Panc1 (cell line): ENCODE measurements at regions not wholly inside any gene's neighbourhood (a gene's known extent, or its start where the extent isn't known, plus 50 kb on each side); places are given as distances from the start of the nearest gene placed in this dataset.

ENCODE experiments used
- ATAC-seq: fragments of 200-7000 bp; cut with Tn5 transposase; 2 replicates; pipeline ENCODE4 v1.9.1; 2020; ENCODE audit warnings: mild to moderate bottlenecking, moderate library complexity
- BruUV-seq: library from RNA; stranded (reverse); fragments of 400-500 nt; replicated peaks from 2 replicates; lab custom pipeline; 2021; lab: Mats Ljungman, UMichigan
- CTCF ChIA-PET: fragments of 300-600 bp; sonication (Branson Sonifier 250); formaldehyde crosslinking; loops from one replicate; lab custom pipeline; 2022; ENCODE audit warnings: antibody characterized with exemption; lab: Charles Lee
- POLR2A ChIA-PET: fragments of 300-600 bp; sonication (Branson Sonifier 250); formaldehyde crosslinking; loops from one replicate; lab custom pipeline; 2022; ENCODE audit warnings: antibody characterized with exemption; lab: Charles Lee
- DNase-seq: peaks from one replicate; pipeline ENCODE4 v3.0.0-alpha.2; 2010; ENCODE audit warnings: low read depth, low spot score
- H3K27ac ChIP-seq: 2 replicates; pipeline ENCODE4 v1.5.1; 2011; ENCODE audit warnings: mild to moderate bottlenecking, low read length, inconsistent platforms
- H3K27me3 ChIP-seq: fragments of 200-500 bp; sonication (Bioruptor generic); 2 replicates; pipeline ENCODE4 v1.6.0; 2014; ENCODE audit warnings: low read length, inconsistent platforms; ENCODE audit not compliant: control insufficient read depth, insufficient read depth
- H3K36me3 ChIP-seq: fragments of 200-500 bp; sonication (Bioruptor generic); 2 replicates; pipeline ENCODE4 v1.5.1; 2014; ENCODE audit warnings: inconsistent platforms, mild to moderate bottlenecking, low read length, moderate library complexity; ENCODE audit not compliant: control insufficient read depth, insufficient read depth
- H3K4me1 ChIP-seq: 2 replicates; pipeline ENCODE4 v1.5.1; 2011; ENCODE audit warnings: inconsistent platforms, mild to moderate bottlenecking, low read length, moderate library complexity; ENCODE audit not compliant: control insufficient read depth, insufficient read depth
- H3K4me3 ChIP-seq, 2 experiments: 2 replicates each; pipeline ENCODE4 v1.5.1; 2011 to 2012; ENCODE audit warnings: low read depth in 2 of 2, low read length in 2 of 2, mild to moderate bottlenecking in 2 of 2, inconsistent platforms in 1 of 2, moderate library complexity in 1 of 2
- H3K9me3 ChIP-seq: fragments of 200-500 bp; sonication (Bioruptor generic); 2 replicates; pipeline ENCODE4 v1.5.1; 2014; ENCODE audit warnings: low read depth, mild to moderate bottlenecking, inconsistent platforms, low read length, moderate library complexity; ENCODE audit not compliant: control insufficient read depth, insufficient read depth
- POLR2AphosphoS5 ChIP-seq: IDR thresholded peaks from 2 replicates; pipeline ENCODE4 v1.6.1; 2012; ENCODE audit warnings: mild to moderate bottlenecking, low read depth, low read length, moderate library complexity
- SIN3A ChIP-seq: IDR thresholded peaks from 2 replicates; pipeline ENCODE4 v1.6.1; 2012; ENCODE audit warnings: low read depth, mild to moderate bottlenecking, low read length, moderate library complexity, borderline replicate concordance; ENCODE audit not compliant: insufficient read depth
- TCF7L2 ChIP-seq: IDR thresholded peaks from 2 replicates; pipeline ENCODE4 v1.6.1; 2011; ENCODE audit warnings: mild to moderate bottlenecking, low read depth, low read length, inconsistent platforms
- in situ Hi-C: cut with HindIII; loops from 2 replicates; pipeline ENCODE4 v1.10.0; 2016; ENCODE audit warnings: low sequenced_read_pairs, low pct_unique_long_range_greater_than_20kb
- intact Hi-C: fragments of 100-400 bp; cut with micrococcal nuclease; formaldehyde crosslinking; loops from one replicate; pipeline ENCODE4 v1.10.0; 2022; ENCODE audit not compliant: unreplicated experiment
- TF ChIP-seq, protein P1 (sequence below), 2 experiments: IDR thresholded peaks; 2 replicates each; pipeline ENCODE4 v1.6.1; 2011 to 2012; ENCODE audit warnings: low read depth in 2 of 2, control low read depth in 1 of 2, low read length in 1 of 2, mild to moderate bottlenecking in 1 of 2, moderate library complexity in 1 of 2; ENCODE audit not compliant: insufficient read depth in 1 of 2
- TF ChIP-seq, protein P2 (sequence below): fragments of 450-650 bp; IDR thresholded peaks from 2 replicates; pipeline ENCODE4 v1.5.1; 2017; ENCODE audit warnings: mild to moderate bottlenecking

DNA sequence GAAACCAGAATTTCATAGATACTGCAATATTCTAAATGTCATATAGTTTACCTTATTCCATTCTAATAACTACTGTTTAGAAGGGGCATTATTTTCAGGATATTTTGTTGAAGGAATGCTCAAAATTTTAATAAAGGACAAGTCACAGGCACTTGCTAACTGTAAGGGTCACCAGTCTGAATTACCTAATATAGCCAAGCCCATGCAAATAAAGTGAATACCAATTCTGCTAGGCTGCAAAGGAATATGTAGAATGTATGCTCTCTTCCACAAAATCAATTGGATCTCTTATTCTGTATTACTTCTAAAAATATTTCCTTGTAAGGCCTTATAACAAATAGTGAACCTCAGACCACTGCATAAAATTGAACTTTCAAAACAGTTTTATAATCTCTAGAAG, 52.3 kb upstream of the FAT4 start:
- intact Hi-C loops (no loop called here), in situ Hi-C loops (no loop called here)
- no peak overlapping the region for H3K27ac ChIP-seq
- ChIA-PET CTCF (no interaction called here), POLR2A (no interaction called here)
- H3K36me3 ChIP-seq, result no peaks in the 10 kb centered on the region
- no TSS peak for BruUV-seq
- H3K4me1 ChIP-seq, result no peaks in the 10 kb centered on the region
- DNase-seq, result no peak
- no peak for ATAC-seq
- TF ChIP-seq TCF7L2, result no peak
- TF ChIP-seq, protein P1, sequence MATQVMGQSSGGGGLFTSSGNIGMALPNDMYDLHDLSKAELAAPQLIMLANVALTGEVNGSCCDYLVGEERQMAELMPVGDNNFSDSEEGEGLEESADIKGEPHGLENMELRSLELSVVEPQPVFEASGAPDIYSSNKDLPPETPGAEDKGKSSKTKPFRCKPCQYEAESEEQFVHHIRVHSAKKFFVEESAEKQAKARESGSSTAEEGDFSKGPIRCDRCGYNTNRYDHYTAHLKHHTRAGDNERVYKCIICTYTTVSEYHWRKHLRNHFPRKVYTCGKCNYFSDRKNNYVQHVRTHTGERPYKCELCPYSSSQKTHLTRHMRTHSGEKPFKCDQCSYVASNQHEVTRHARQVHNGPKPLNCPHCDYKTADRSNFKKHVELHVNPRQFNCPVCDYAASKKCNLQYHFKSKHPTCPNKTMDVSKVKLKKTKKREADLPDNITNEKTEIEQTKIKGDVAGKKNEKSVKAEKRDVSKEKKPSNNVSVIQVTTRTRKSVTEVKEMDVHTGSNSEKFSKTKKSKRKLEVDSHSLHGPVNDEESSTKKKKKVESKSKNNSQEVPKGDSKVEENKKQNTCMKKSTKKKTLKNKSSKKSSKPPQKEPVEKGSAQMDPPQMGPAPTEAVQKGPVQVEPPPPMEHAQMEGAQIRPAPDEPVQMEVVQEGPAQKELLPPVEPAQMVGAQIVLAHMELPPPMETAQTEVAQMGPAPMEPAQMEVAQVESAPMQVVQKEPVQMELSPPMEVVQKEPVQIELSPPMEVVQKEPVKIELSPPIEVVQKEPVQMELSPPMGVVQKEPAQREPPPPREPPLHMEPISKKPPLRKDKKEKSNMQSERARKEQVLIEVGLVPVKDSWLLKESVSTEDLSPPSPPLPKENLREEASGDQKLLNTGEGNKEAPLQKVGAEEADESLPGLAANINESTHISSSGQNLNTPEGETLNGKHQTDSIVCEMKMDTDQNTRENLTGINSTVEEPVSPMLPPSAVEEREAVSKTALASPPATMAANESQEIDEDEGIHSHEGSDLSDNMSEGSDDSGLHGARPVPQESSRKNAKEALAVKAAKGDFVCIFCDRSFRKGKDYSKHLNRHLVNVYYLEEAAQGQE (IDR thresholded peaks at IDR 0.05; ENCODE audit: insufficient read depth in 1 of 2, low read depth in 2 of 2, low read length in 1 of 2), result no peak
- H3K9me3 ChIP-seq, result no peaks in the 10 kb centered on the region
- H3K27me3 ChIP-seq, result no peaks in the 10 kb centered on the region
- H3K4me3 ChIP-seq, result no peak overlapping the region

DNA sequence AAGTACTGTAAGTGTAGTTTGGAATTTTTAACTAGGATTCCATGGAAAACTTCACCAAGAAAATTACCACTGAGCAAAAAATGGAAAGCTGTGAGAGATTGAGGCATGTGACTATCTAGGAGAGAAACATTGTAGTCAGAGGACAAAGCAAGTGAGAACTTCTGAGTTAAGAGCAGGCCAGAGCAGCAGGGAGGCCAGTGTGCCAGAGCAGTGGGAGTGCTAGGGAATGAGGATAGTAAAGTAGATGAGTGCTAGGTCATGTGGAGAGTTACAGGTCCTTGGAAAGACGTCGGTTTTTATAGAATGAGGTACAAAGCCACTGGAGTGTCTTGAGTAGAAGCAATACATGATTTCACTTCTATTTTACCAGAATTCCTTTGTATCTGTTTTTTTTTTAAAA, 52.7 kb upstream of the FAT4 start:
- no peak for DNase-seq
- no TSS peak for BruUV-seq
- H3K27me3 ChIP-seq, result no peaks in the 10 kb centered on the region
- ATAC-seq, result no peak
- in situ Hi-C loops (no loop called here), intact Hi-C loops (no loop called here)
- no peak overlapping the region for H3K4me3 ChIP-seq
- CTCF ChIA-PET, result no interaction called here
- H3K27ac ChIP-seq, result no peak overlapping the region
- TF ChIP-seq, protein P1 (IDR thresholded peaks at IDR 0.05; ENCODE audit: insufficient read depth in 1 of 2, low read depth in 2 of 2, low read length in 1 of 2), result no peak
- TF ChIP-seq, protein P2, sequence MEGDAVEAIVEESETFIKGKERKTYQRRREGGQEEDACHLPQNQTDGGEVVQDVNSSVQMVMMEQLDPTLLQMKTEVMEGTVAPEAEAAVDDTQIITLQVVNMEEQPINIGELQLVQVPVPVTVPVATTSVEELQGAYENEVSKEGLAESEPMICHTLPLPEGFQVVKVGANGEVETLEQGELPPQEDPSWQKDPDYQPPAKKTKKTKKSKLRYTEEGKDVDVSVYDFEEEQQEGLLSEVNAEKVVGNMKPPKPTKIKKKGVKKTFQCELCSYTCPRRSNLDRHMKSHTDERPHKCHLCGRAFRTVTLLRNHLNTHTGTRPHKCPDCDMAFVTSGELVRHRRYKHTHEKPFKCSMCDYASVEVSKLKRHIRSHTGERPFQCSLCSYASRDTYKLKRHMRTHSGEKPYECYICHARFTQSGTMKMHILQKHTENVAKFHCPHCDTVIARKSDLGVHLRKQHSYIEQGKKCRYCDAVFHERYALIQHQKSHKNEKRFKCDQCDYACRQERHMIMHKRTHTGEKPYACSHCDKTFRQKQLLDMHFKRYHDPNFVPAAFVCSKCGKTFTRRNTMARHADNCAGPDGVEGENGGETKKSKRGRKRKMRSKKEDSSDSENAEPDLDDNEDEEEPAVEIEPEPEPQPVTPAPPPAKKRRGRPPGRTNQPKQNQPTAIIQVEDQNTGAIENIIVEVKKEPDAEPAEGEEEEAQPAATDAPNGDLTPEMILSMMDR, result no peak
- TF ChIP-seq POLR2AphosphoS5 (no peak), SIN3A (no peak), TCF7L2 (no peak)
- POLR2A ChIA-PET, result no interaction called here
- no peaks in the 10 kb centered on the region for H3K9me3 ChIP-seq
- H3K36me3 ChIP-seq, result no peaks in the 10 kb centered on the region
- no peaks in the 10 kb centered on the region for H3K4me1 ChIP-seq
